Neutrophil (primary cell): ENCODE measurements at regions not wholly inside any gene's neighbourhood (a gene's known extent, or its start where the extent isn't known, plus 50 kb on each side); places are given as distances from the start of the nearest gene placed in this dataset.

Experiments
- H3K27ac ChIP-seq: fragments of 200-600 bp; sonication (generic); 2 replicates; pipeline ENCODE4 v1.5.1; 2016; ENCODE audit warnings: mild to moderate bottlenecking, moderate library complexity
- H3K27me3 ChIP-seq: fragments of 200-600 bp; sonication (generic); 2 replicates; pipeline ENCODE4 v1.6.0; 2016; ENCODE audit warnings: mild to moderate bottlenecking
- H3K36me3 ChIP-seq: fragments of 200-600 bp; sonication (generic); 2 replicates; pipeline ENCODE4 v1.5.1; 2017
- H3K4me1 ChIP-seq, 2 experiments: fragments of 200-600 bp in 1 of 2; sonication (generic) in 1 of 2; 1 replicate in 1 of 2; 2 replicates in 1 of 2; pipeline versions ENCODE4 v1.5.1 to v1.6.1; 2013 to 2016; ENCODE audit warnings: low read depth in 1 of 2, low read length in 1 of 2, mild to moderate bottlenecking in 1 of 2, moderate library complexity in 1 of 2; ENCODE audit not compliant: control insufficient read depth in 1 of 2, insufficient read depth in 1 of 2
- H3K4me3 ChIP-seq, 2 experiments: fragments of 200-600 bp in 1 of 2; sonication (generic) in 1 of 2; 1 replicate in 1 of 2; 2 replicates in 1 of 2; pipeline ENCODE4 v1.5.1; 2013 to 2016; ENCODE audit warnings: low read depth in 1 of 2, low read length in 1 of 2, mild to moderate bottlenecking in 1 of 2, moderate library complexity in 1 of 2
- H3K9me3 ChIP-seq: fragments of 200-600 bp; sonication (generic); 2 replicates; pipeline ENCODE4 v1.5.1; 2016
- CTCF ChIP-seq: fragments of 200-600 bp; sonication (generic); IDR thresholded peaks from 2 replicates; pipeline ENCODE4 v1.5.1; 2016; ENCODE audit warnings: antibody characterized with exemption

GRCh38 chr13:112254061-112254818 is 121.9 kb upstream of the SPACA7 start:
- TF ChIP-seq CTCF: no peak
- H3K27me3 ChIP-seq: no peaks in the 10 kb centered on the region
- H3K9me3 ChIP-seq: no peaks in the 10 kb centered on the region

DNA sequence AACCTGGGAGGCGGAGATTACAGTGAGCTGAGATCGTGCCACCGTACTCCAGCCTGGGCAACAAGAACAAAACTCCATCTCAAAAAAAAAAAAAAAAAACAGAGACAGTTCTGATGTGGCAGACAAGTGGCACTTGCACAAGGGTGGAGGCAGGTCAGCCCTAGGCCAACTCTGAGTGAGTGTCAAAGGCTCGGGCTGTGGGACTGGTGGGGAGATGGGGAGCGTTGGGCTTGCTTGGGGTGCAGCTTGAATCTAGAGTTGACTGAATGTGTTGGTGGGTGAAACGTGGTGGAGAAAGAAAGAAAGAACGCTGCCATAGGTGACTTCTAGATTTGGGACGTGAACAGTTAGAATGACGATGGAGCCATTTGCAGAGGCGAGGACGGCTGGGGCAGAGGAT is 121.3 kb upstream of the SPACA7 start:
- no peak overlapping the region for H3K4me3 ChIP-seq
- H3K27ac ChIP-seq: no peak overlapping the region
- H3K4me1 ChIP-seq: no peaks in the 10 kb centered on the region
- no peaks in the 10 kb centered on the region for H3K36me3 ChIP-seq
- H3K27me3 ChIP-seq: no peaks in the 10 kb centered on the region
- no peaks in the 10 kb centered on the region for H3K9me3 ChIP-seq
- no peak for TF ChIP-seq CTCF

More at GRCh38 chr13:112254061-112254818, 121.9 kb upstream of the SPACA7 start:
- H3K36me3 ChIP-seq: no peaks in the 10 kb centered on the region
- no peak overlapping the region for H3K4me3 ChIP-seq
- H3K27ac ChIP-seq: no peak overlapping the region
- no peaks in the 10 kb centered on the region for H3K4me1 ChIP-seq

GRCh38 chr13:112255550-112256120 is 120.5 kb upstream of the SPACA7 start:
- TF ChIP-seq CTCF: no peak
- Histone ChIP-seq H3K9me3 (no peaks in the 10 kb centered on the region), H3K4me1 (no peaks in the 10 kb centered on the region), H3K27ac (no peak overlapping the region), H3K27me3 (no peaks in the 10 kb centered on the region), H3K4me3 (no peak overlapping the region), H3K36me3 (no peaks in the 10 kb centered on the region)

GRCh38 chr13:112256716-112257494 is 119.2 kb upstream of the SPACA7 start:
- no peak overlapping the region for H3K4me3 ChIP-seq
- no peak overlapping the region for H3K27ac ChIP-seq
- H3K27me3 ChIP-seq: no peaks in the 10 kb centered on the region
- H3K4me1 ChIP-seq: no peaks in the 10 kb centered on the region
- no peaks in the 10 kb centered on the region for H3K9me3 ChIP-seq
- no peak for TF ChIP-seq CTCF
- H3K36me3 ChIP-seq: no peaks in the 10 kb centered on the region

- Histone ChIP-seq H3K27me3 (no peaks in the 10 kb centered on the region), H3K9me3 (no peaks in the 10 kb centered on the region), H3K4me3 (no peak overlapping the region), H3K36me3 (no peaks in the 10 kb centered on the region), H3K4me1 (no peaks in the 10 kb centered on the region), H3K27ac (no peak overlapping the region)
- no peak for TF ChIP-seq CTCF
These were observed 116.6 kb upstream of the SPACA7 start for GRCh38 chr13:112259511-112259910.
